ENCODE measurements at regions not wholly inside any gene's neighbourhood (a gene's known extent, or its start where the extent isn't known, plus 50 kb on each side); places are given as distances from the start of the nearest gene placed in this dataset.

DNA sequence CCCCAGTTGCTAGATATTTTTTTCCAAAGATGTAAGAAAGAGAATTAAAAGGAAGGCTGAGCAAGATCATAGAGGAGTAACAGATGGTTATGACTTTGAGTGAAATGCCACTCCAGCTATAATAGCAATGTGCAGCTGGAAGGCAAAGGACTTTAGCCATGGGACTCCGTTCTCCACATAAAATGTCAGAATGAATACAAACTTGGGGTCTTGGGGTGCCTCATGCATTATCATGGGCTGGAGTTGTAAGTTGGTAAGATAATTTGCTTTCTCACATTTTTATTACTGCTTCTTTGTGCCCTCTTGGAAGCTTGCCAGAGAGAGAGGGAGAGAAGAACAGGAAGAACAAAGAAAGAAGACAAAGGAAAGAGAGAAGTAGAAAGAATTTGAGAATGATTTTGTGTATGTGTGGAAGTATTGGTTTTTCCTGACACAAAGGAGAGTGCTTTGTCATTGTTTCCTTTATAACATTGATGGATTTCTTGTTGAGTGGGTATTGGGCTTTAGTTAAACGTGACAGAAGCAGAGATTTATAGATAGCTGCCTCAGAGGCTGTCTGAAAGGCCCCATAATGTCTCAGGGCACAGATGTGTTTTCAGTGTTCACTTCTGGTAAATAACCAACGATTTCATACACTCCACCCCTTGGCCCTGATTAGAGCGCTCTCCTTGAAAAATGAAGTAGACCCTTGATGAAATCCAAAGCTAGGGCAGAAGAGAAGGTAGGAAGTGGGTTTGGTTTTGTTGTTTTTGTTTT is 715.3 kb downstream of the NR2F2 start:
- Histone ChIP-seq H3K36me3 (ENCODE audit: control insufficient read depth in 2 of 2, extremely low read depth in 1 of 2, insufficient read depth in 2 of 2, low read length in 2 of 2) (no peaks in the 10 kb centered on the region), H3K4me3 (replicated peaks in 1 of 3; ENCODE audit: insufficient read depth in 1 of 3, low read depth in 1 of 3, low read length in 3 of 3) (no peak overlapping the region), H3K9me3 (replicated peaks; ENCODE audit: control insufficient read depth, insufficient read depth, low read length) (no peaks in the 10 kb centered on the region), H3K9me1 (replicated peaks; ENCODE audit: control insufficient read depth, extremely low read depth, insufficient read depth, low read length) (no peaks in the 10 kb centered on the region), H3K4me1 (ENCODE audit: control insufficient read depth, extremely low read depth, insufficient read depth, low read length) (no peaks in the 10 kb centered on the region), H3K79me2 (ENCODE audit: control insufficient read depth, insufficient read depth, low read length) (no peaks in the 10 kb centered on the region), H3K27ac (ENCODE audit: insufficient read depth, low read depth, low read length) (no peak overlapping the region), H3K4me2 (ENCODE audit: insufficient read depth, low read length) (no peak overlapping the region), H3K9ac (replicated peaks; ENCODE audit: extremely low read depth, insufficient read depth, low read length) (no peak overlapping the region), H4K20me1 (replicated peaks; ENCODE audit: control insufficient read depth, extremely low read depth, insufficient read depth, low read length) (no peaks in the 10 kb centered on the region), H3K27me3 (ENCODE audit: control insufficient read depth in 2 of 2, insufficient read depth in 2 of 2, low read length in 2 of 2) (no peaks in the 10 kb centered on the region), H2AFZ (ENCODE audit: low read depth, low read length) (no peak overlapping the region)
- CTCF ChIA-PET, result no interaction called here
- dilution Hi-C loops (cut with MboI; ENCODE audit: extremely low pct_ligation_motif_present, low sequenced_read_pairs) (no loop called here), intact Hi-C loops (cut with micrococcal nuclease) (no loop called here)
- no peak for FAIRE-seq
- POLR2A ChIA-PET, result no interaction called here
- BruUV-seq (replicated peaks), result no TSS peak
- no peak for TF ChIP-seq GATA2 (IDR thresholded peaks at IDR 0.05; ENCODE audit: insufficient read depth, insufficient read length, low read depth, low read length)
- DNase-seq (ENCODE audit: low read depth, low spot score), result no peak

- no peak overlapping the region for H2AFZ ChIP-seq (ENCODE audit: low read depth, low read length)
- DNase-seq (ENCODE audit: low read depth, low spot score), result no peak
- H3K27me3 ChIP-seq (ENCODE audit: control insufficient read depth in 2 of 2, insufficient read depth in 2 of 2, low read length in 2 of 2), result no peaks in the 10 kb centered on the region
- dilution Hi-C loops (cut with MboI; ENCODE audit: extremely low pct_ligation_motif_present, low sequenced_read_pairs) (no loop called here), intact Hi-C loops (cut with micrococcal nuclease) (no loop called here)
- H3K9me1 ChIP-seq (replicated peaks; ENCODE audit: control insufficient read depth, extremely low read depth, insufficient read depth, low read length), result no peaks in the 10 kb centered on the region
- no peak overlapping the region for H3K4me3 ChIP-seq (replicated peaks in 1 of 3; ENCODE audit: insufficient read depth in 1 of 3, low read depth in 1 of 3, low read length in 3 of 3)
- TF ChIP-seq EZH2 (IDR thresholded peaks at IDR 0.05; ENCODE audit: borderline replicate concordance, low read depth, low read length, severe bottlenecking) (no peak), GATA2 (IDR thresholded peaks at IDR 0.05; ENCODE audit: insufficient read depth, insufficient read length, low read depth, low read length) (no peak), CTCF (IDR thresholded peaks at IDR 0.05; ENCODE audit: extremely low read depth in 1 of 2, insufficient read depth in 1 of 2, low read depth in 1 of 2, low read length in 2 of 2) (no peak), MYC (IDR thresholded peaks at IDR 0.05; ENCODE audit: low read depth, low read length) (no peak), POLR2AphosphoS5 (IDR thresholded peaks at IDR 0.05; ENCODE audit: insufficient read depth, low read depth, low read length) (no peak), JUN (IDR thresholded peaks at IDR 0.05; ENCODE audit: borderline replicate concordance, insufficient read depth, insufficient read length, low read depth) (no peak), FOS (IDR thresholded peaks at IDR 0.05; ENCODE audit: borderline replicate concordance, insufficient read depth, low read length) (no peak), POLR2A (IDR thresholded peaks at IDR 0.05; ENCODE audit: low read depth, low read length) (no peak)
- TF ChIP-seq, protein P1, sequence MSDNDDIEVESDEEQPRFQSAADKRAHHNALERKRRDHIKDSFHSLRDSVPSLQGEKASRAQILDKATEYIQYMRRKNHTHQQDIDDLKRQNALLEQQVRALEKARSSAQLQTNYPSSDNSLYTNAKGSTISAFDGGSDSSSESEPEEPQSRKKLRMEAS (IDR thresholded peaks at IDR 0.05; ENCODE audit: insufficient read depth, insufficient read length), result no peak
- H3K79me2 ChIP-seq (ENCODE audit: control insufficient read depth, insufficient read depth, low read length), result no peaks in the 10 kb centered on the region
- H3K4me2 ChIP-seq (ENCODE audit: insufficient read depth, low read length), result no peak overlapping the region
- no peak for FAIRE-seq
- no peaks in the 10 kb centered on the region for H3K4me1 ChIP-seq (ENCODE audit: control insufficient read depth, extremely low read depth, insufficient read depth, low read length)
- CTCF ChIA-PET, result no interaction called here
- H3K27ac ChIP-seq (ENCODE audit: insufficient read depth, low read depth, low read length), result no peak overlapping the region
- BruUV-seq (replicated peaks), result no TSS peak
- H4K20me1 ChIP-seq (replicated peaks; ENCODE audit: control insufficient read depth, extremely low read depth, insufficient read depth, low read length), result no peaks in the 10 kb centered on the region
- H3K9ac ChIP-seq (replicated peaks; ENCODE audit: extremely low read depth, insufficient read depth, low read length), result no peak overlapping the region
- POLR2A ChIA-PET, result no interaction called here
- H3K9me3 ChIP-seq (replicated peaks; ENCODE audit: control insufficient read depth, insufficient read depth, low read length), result no peaks in the 10 kb centered on the region
- H3K36me3 ChIP-seq (ENCODE audit: control insufficient read depth in 2 of 2, extremely low read depth in 1 of 2, insufficient read depth in 2 of 2, low read length in 2 of 2), result no peaks in the 10 kb centered on the region
Observed at GRCh38 chr15:97052513-97052912, 722.0 kb downstream of the NR2F2 start.

Data from endothelial cell of umbilical vein (primary cell).